Spleen (tissue), 11 donors: ENCODE measurements at regions not wholly inside any gene's neighbourhood (a gene's known extent, or its start where the extent isn't known, plus 50 kb on each side); places are given as distances from the start of the nearest gene placed in this dataset.

Source experiments
- DNase-seq: peaks from one replicate; pipeline ENCODE4 v3.0.0-alpha.2; 2020
- H3K27ac ChIP-seq, 8 donors: fragments of 200-600 bp; sonication (generic) in 7 of 8; 1 replicate in 4 of 8; 2 replicates in 4 of 8; pipeline versions ENCODE4 v1.5.0 to v1.8.0; 2016 to 2021; ENCODE audit warnings: inconsistent platforms in 4 of 8, mild to moderate bottlenecking in 4 of 8, moderate library complexity in 1 of 8
- H3K27me3 ChIP-seq, 7 donors: fragments of 200-600 bp; sonication (generic) in 6 of 7; replicated peaks in 1 of 7; 1 replicate in 4 of 7; 2 replicates in 3 of 7; pipeline versions ENCODE4 v1.5.0 to v1.8.0; 2016 to 2021; ENCODE audit warnings: inconsistent platforms in 3 of 7, mild to moderate bottlenecking in 1 of 7
- H3K36me3 ChIP-seq, 6 donors: fragments of 200-600 bp; sonication (generic) in 5 of 6; 1 replicate in 4 of 6; 2 replicates in 2 of 6; pipeline versions ENCODE4 v1.5.0 to v1.8.0; 2016 to 2021; ENCODE audit warnings: inconsistent platforms in 2 of 6
- H3K4me1 ChIP-seq, 6 donors: fragments of 200-600 bp; sonication (generic) in 5 of 6; 1 replicate in 3 of 6; 2 replicates in 3 of 6; pipeline versions ENCODE4 v1.5.0 to v1.8.0; 2016 to 2021; ENCODE audit warnings: inconsistent platforms in 3 of 6
- H3K4me3 ChIP-seq, 8 donors: fragments of 200-600 bp; sonication (generic) in 7 of 8; 1 replicate in 4 of 8; 2 replicates in 4 of 8; pipeline versions ENCODE4 v1.5.0 to v1.8.0; 2016 to 2021; ENCODE audit warnings: inconsistent platforms in 4 of 8, mild to moderate bottlenecking in 4 of 8, moderate library complexity in 2 of 8
- H3K9me3 ChIP-seq, 8 donors: fragments of 200-600 bp; sonication (generic) in 7 of 8; 1 replicate in 4 of 8; 2 replicates in 4 of 8; pipeline versions ENCODE4 v1.5.0 to v1.8.0; 2016 to 2021; ENCODE audit warnings: inconsistent platforms in 4 of 8
- POLR2A ChIP-seq, 3 donors: fragments of 450-650 bp; IDR thresholded peaks; one replicate each; pipeline ENCODE4 v1.5.1; 2017; ENCODE audit warnings: antibody characterized with exemption in 3 of 3, mild to moderate bottlenecking in 1 of 3
- POLR2AphosphoS5 ChIP-seq, 3 donors: sonication (generic); formaldehyde crosslinking; IDR thresholded peaks; one replicate each; pipeline ENCODE4 v1.5.1; 2017; ENCODE audit warnings: antibody characterized with exemption in 3 of 3
- WGBS, 5 donors: extraction: QIAGEN DNeasy Blood & Tissue Kit in 3 of 5; methylation state at CpG; one replicate each; pipeline versions ENCODE4 v1.1.5 to v1.1.7; 2013 to 2018; 5-methylcytosine and 5-hydroxymethylcytosine counted together
- intact Hi-C: fragments of 100-400 bp; cut with DNase I; formaldehyde crosslinking; loops from one replicate; pipeline ENCODE4 v1.15.0; 2023; ENCODE audit warnings: low total_unique reads
- TF ChIP-seq, protein P1 (sequence below), 11 experiments: fragments of 200-600 bp in 7 of 11; fragments of 450-650 bp in 4 of 11; sonication (generic) in 4 of 11; IDR thresholded peaks in 8 of 11; conservative IDR thresholded peaks in 3 of 11; 1 replicate in 7 of 11; 2 replicates in 4 of 11; pipeline versions ENCODE4 v1.4.0 to v1.8.0; 2016 to 2021; ENCODE audit warnings: antibody characterized with exemption in 11 of 11, inconsistent platforms in 4 of 11, mild to moderate bottlenecking in 1 of 11
- donor health status: healthy with polysubstance abuse.
- donor health status: DM: no; HTN: no; CAD: no; lungs with moderate emphysema.
- donor health status: DM: no; HTN: no; CAD: no.
- donor health status: Bipolar disorder and iron deficiency.
- donor health status: healthy.
- donor health status: DM: no; HTN: no; CAD: no.
- donor health status: DM: yes; HTN: yes; CAD: no.

DNA sequence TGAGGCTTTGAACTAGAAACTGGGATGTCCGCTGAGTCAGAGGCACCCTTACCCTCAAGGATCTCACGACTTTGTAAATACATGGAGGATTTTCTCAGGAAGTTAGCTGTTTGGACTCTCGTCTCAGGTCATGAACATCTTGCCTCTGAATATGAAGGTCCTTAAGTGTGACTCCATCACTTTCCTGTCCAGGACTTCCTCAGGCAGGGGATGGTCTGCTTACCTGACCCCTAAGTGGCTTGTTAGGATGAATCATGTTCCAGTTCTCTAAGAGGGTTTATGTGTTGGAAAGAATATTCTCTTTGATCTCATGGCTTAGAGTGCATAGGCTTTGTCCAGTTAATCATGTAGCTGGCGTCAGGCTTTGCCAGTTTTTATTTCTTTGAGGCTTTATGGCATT lies 511.7 kb upstream of the KLF4 start:
- DNase-seq = no peak
- Histone ChIP-seq H3K4me3 (no peak overlapping the region), H3K27me3 (peaks cover 0 to 4% (median 0%) of the 10 kb centered on the region in 7 donors), H3K27ac (no peak overlapping the region), H3K36me3 (no peaks in the 10 kb centered on the region), H3K9me3 (no peaks in the 10 kb centered on the region), H3K4me1 (peaks cover 0 to 4% (median 0%) of the 10 kb centered on the region in 6 donors)
- intact Hi-C loops = no loop called here
- no peak for TF ChIP-seq POLR2AphosphoS5 (IDR thresholded peaks at IDR 0.05)
- no peak for TF ChIP-seq POLR2A (IDR thresholded peaks at IDR 0.05)
- TF ChIP-seq, protein P1, sequence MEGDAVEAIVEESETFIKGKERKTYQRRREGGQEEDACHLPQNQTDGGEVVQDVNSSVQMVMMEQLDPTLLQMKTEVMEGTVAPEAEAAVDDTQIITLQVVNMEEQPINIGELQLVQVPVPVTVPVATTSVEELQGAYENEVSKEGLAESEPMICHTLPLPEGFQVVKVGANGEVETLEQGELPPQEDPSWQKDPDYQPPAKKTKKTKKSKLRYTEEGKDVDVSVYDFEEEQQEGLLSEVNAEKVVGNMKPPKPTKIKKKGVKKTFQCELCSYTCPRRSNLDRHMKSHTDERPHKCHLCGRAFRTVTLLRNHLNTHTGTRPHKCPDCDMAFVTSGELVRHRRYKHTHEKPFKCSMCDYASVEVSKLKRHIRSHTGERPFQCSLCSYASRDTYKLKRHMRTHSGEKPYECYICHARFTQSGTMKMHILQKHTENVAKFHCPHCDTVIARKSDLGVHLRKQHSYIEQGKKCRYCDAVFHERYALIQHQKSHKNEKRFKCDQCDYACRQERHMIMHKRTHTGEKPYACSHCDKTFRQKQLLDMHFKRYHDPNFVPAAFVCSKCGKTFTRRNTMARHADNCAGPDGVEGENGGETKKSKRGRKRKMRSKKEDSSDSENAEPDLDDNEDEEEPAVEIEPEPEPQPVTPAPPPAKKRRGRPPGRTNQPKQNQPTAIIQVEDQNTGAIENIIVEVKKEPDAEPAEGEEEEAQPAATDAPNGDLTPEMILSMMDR (IDR thresholded peaks at IDR 0.05 in 8 of 11, conservative IDR thresholded peaks at IDR 0.05 in 3 of 11) = no peak
- 77 to 92% (median 80%) methylated on average over 4 of the region's 4 CpGs for WGBS, 5 donors

DNA sequence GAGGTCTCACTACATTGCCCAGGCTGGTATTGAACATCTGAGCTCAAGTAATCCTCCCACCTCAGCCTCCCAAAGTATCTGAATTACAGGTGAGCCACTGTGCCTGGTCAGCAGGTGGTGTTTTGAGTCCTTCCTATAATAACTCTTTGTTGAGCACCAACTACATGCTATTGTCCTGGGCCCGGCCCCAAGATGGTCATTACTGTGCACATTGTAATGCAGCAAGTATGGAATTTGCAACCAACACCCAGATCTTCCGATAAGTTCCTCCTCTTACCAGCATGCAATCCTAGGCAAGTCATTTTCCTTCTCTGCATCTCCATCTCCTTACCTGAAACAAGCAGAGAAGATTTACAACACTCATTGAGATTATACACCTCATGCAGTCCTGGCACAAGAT lies 510.3 kb upstream of the KLF4 start:
- H3K27ac ChIP-seq = no peak overlapping the region
- DNase-seq = no peak
- H3K4me1 ChIP-seq = peaks cover 0 to 4% (median 0%) of the 10 kb centered on the region in 6 donors
- no peak for TF ChIP-seq POLR2A (IDR thresholded peaks at IDR 0.05)
- TF ChIP-seq, protein P1 (IDR thresholded peaks at IDR 0.05 in 8 of 11, conservative IDR thresholded peaks at IDR 0.05 in 3 of 11) = no peak
- no peak for TF ChIP-seq POLR2AphosphoS5 (IDR thresholded peaks at IDR 0.05)
- peaks cover 0 to 4% (median 0%) of the 10 kb centered on the region in 7 donors for H3K27me3 ChIP-seq
- H3K36me3 ChIP-seq = no peaks in the 10 kb centered on the region
- intact Hi-C loops = no loop called here
- 80 to 96% (median 90%) methylated on average over 2 of the region's 2 CpGs for WGBS, 5 donors
- no peak overlapping the region for H3K4me3 ChIP-seq
- H3K9me3 ChIP-seq = no peaks in the 10 kb centered on the region

DNA sequence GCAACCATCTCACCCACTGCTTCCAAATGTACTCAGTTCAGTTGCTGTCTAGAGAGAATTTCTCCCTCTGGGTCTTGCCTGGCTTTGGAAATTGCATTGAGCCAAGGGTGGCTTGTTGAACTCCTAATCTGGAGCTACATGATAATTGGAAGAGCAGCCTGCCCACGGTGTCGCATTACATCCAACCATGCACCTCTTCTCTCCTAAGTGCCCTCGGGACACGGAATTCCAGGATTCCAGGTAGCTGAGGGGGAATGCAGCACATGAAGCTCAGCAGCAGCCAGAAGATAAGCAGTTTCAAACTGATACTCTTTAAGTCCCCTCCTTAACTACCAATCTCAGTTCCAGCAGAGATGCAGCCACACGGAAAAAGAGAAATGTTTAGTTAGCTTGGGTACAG lies 509.4 kb upstream of the KLF4 start:
- peaks cover 0 to 4% (median 0%) of the 10 kb centered on the region in 6 donors for H3K4me1 ChIP-seq
- intact Hi-C loops = no loop called here
- 48 to 77% (median 55%) methylated on average over 5 of the region's 5 CpGs for WGBS, 5 donors
- no peak for TF ChIP-seq POLR2A (IDR thresholded peaks at IDR 0.05)
- TF ChIP-seq, protein P1 (IDR thresholded peaks at IDR 0.05 in 8 of 11, conservative IDR thresholded peaks at IDR 0.05 in 3 of 11) = no peak
- TF ChIP-seq POLR2AphosphoS5 (IDR thresholded peaks at IDR 0.05) = no peak
- no peak overlapping the region for H3K4me3 ChIP-seq
- no peak overlapping the region for H3K27ac ChIP-seq
- H3K9me3 ChIP-seq = no peaks in the 10 kb centered on the region
- H3K27me3 ChIP-seq = peaks cover 0 to 4% (median 0%) of the 10 kb centered on the region in 7 donors
- H3K36me3 ChIP-seq = no peaks in the 10 kb centered on the region
- DNase-seq = no peak

- no peak overlapping the region for H3K27ac ChIP-seq
- intact Hi-C loops = no loop called here
- H3K9me3 ChIP-seq = no peaks in the 10 kb centered on the region
- peaks cover 0 to 4% (median 0%) of the 10 kb centered on the region in 7 donors for H3K27me3 ChIP-seq
- no peaks in the 10 kb centered on the region for H3K36me3 ChIP-seq
- 54 to 62% (median 60%) methylated on average over 2 of the region's 2 CpGs for WGBS, 5 donors
- peaks cover 0 to 16% (median 2%) of the 10 kb centered on the region in 6 donors for H3K4me1 ChIP-seq
- no peak overlapping the region for H3K4me3 ChIP-seq
- TF ChIP-seq POLR2AphosphoS5 (IDR thresholded peaks at IDR 0.05) (no peak), POLR2A (IDR thresholded peaks at IDR 0.05) (no peak)
- TF ChIP-seq, protein P1 (IDR thresholded peaks at IDR 0.05 in 8 of 11, conservative IDR thresholded peaks at IDR 0.05 in 3 of 11) = no peak
- no peak for DNase-seq
Measured at GRCh38 chr9:107994648-107995047, 505.1 kb upstream of the KLF4 start.
